ENCODE measurements at regions not wholly inside any gene's neighbourhood (a gene's known extent, or its start where the extent isn't known, plus 50 kb on each side); places are given as distances from the start of the nearest gene placed in this dataset.

- no peaks in the 10 kb centered on the region for H3K9me3 ChIP-seq (replicated peaks; ENCODE audit: control insufficient read depth, insufficient read depth, low read length)
- no peak for FAIRE-seq
- CTCF ChIA-PET, result no interaction called here
- peaks cover 2% of the 10 kb centered on the region for H3K9me1 ChIP-seq (replicated peaks; ENCODE audit: control insufficient read depth, extremely low read depth, insufficient read depth, low read length)
- H3K79me2 ChIP-seq (ENCODE audit: control insufficient read depth, insufficient read depth, low read length), result no peaks in the 10 kb centered on the region
- no peak for TF ChIP-seq GATA2 (IDR thresholded peaks at IDR 0.05; ENCODE audit: insufficient read depth, insufficient read length, low read depth, low read length)
- no peak for TF ChIP-seq FOS (IDR thresholded peaks at IDR 0.05; ENCODE audit: borderline replicate concordance, insufficient read depth, low read length)
- TF ChIP-seq MYC (IDR thresholded peaks at IDR 0.05; ENCODE audit: low read depth, low read length), result no peak
- no peak for TF ChIP-seq POLR2A (IDR thresholded peaks at IDR 0.05; ENCODE audit: low read depth, low read length)
- TF ChIP-seq CTCF (IDR thresholded peaks at IDR 0.05; ENCODE audit: extremely low read depth in 1 of 2, insufficient read depth in 1 of 2, low read depth in 1 of 2, low read length in 2 of 2), result no peak
- TF ChIP-seq POLR2AphosphoS5 (IDR thresholded peaks at IDR 0.05; ENCODE audit: insufficient read depth, low read depth, low read length), result no peak
- TF ChIP-seq MAX (IDR thresholded peaks at IDR 0.05; ENCODE audit: insufficient read depth, insufficient read length), result no peak
- TF ChIP-seq EZH2 (IDR thresholded peaks at IDR 0.05; ENCODE audit: borderline replicate concordance, low read depth, low read length, severe bottlenecking), result no peak
- TF ChIP-seq JUN (IDR thresholded peaks at IDR 0.05; ENCODE audit: borderline replicate concordance, insufficient read depth, insufficient read length, low read depth), result no peak
- no peaks in the 10 kb centered on the region for H3K27me3 ChIP-seq (ENCODE audit: control insufficient read depth in 2 of 2, insufficient read depth in 2 of 2, low read length in 2 of 2)
- H3K9ac ChIP-seq (replicated peaks; ENCODE audit: extremely low read depth, insufficient read depth, low read length), result no peak overlapping the region
- no peaks in the 10 kb centered on the region for H3K4me1 ChIP-seq (ENCODE audit: control insufficient read depth, extremely low read depth, insufficient read depth, low read length)
- POLR2A ChIA-PET, result no interaction called here
- no peak overlapping the region for H3K4me3 ChIP-seq (replicated peaks in 1 of 3; ENCODE audit: insufficient read depth in 1 of 3, low read depth in 1 of 3, low read length in 3 of 3)
- no peak overlapping the region for H3K4me2 ChIP-seq (ENCODE audit: insufficient read depth, low read length)
- H3K36me3 ChIP-seq (ENCODE audit: control insufficient read depth in 2 of 2, extremely low read depth in 1 of 2, insufficient read depth in 2 of 2, low read length in 2 of 2), result no peaks in the 10 kb centered on the region
- no peak overlapping the region for H3K27ac ChIP-seq (ENCODE audit: insufficient read depth, low read depth, low read length)
- dilution Hi-C loops (cut with MboI; ENCODE audit: extremely low pct_ligation_motif_present, low sequenced_read_pairs), result no loop called here
- intact Hi-C loops (cut with micrococcal nuclease), result no loop called here
- DNase-seq (ENCODE audit: low read depth, low spot score), result no peak
- no peak overlapping the region for H2AFZ ChIP-seq (ENCODE audit: low read depth, low read length)
- no TSS peak for BruUV-seq (replicated peaks)
- H4K20me1 ChIP-seq (replicated peaks; ENCODE audit: control insufficient read depth, extremely low read depth, insufficient read depth, low read length), result no peaks in the 10 kb centered on the region
Observed at GRCh38 chr3:25139267-25139666, 288.8 kb upstream of the RARB start.

All from endothelial cell of umbilical vein (primary cell).